GM19099 (cell line): ENCODE measurements at regions not wholly inside any gene's neighbourhood (a gene's known extent, or its start where the extent isn't known, plus 50 kb on each side); places are given as distances from the start of the nearest gene placed in this dataset.

ENCODE experiments used
- POLR2A ChIP-seq: IDR thresholded peaks from 3 replicates; pipeline ENCODE4 v1.6.1; 2011; ENCODE audit warnings: low read depth; ENCODE audit not compliant: insufficient read length; ENCODE audit errors: extremely low read depth

GRCh38 chr14:106459971-106460730, 933.8 kb downstream of the TMEM121 start:
- TF ChIP-seq POLR2A = no peak

- TF ChIP-seq POLR2A = no peak
Measured at GRCh38 chr14:106460916-106461315, 934.5 kb downstream of the TMEM121 start.

GRCh38 chr14:106487600-106487999, 961.2 kb downstream of the TMEM121 start:
- TF ChIP-seq POLR2A = no peak

GRCh38 chr14:106488291-106488690, 961.9 kb downstream of the TMEM121 start:
- no peak for TF ChIP-seq POLR2A

GRCh38 chr14:106489112-106489881, 962.9 kb downstream of the TMEM121 start:
- no peak for TF ChIP-seq POLR2A

- TF ChIP-seq POLR2A = no peak
Measured at GRCh38 chr14:106490442-106490841, 964.1 kb downstream of the TMEM121 start.

- no peak for TF ChIP-seq POLR2A
Measured at GRCh38 chr14:106491851-106492250, 965.5 kb downstream of the TMEM121 start.

- TF ChIP-seq POLR2A = no peak
Measured at GRCh38 chr14:106493962-106494823, 967.8 kb downstream of the TMEM121 start.

- no peak for TF ChIP-seq POLR2A
Measured at GRCh38 chr14:106500571-106500970, 974.2 kb downstream of the TMEM121 start.

- no peak for TF ChIP-seq POLR2A
Measured at GRCh38 chr14:106501898-106502297, 975.5 kb downstream of the TMEM121 start.

- TF ChIP-seq POLR2A = no peak
Measured at GRCh38 chr14:106505366-106505765, 979.0 kb downstream of the TMEM121 start.

GRCh38 chr14:106506881-106507305, 980.5 kb downstream of the TMEM121 start:
- TF ChIP-seq POLR2A = no peak

GRCh38 chr14:106507354-106507753, 981.0 kb downstream of the TMEM121 start:
- TF ChIP-seq POLR2A = no peak

- TF ChIP-seq POLR2A = no peak
Measured at GRCh38 chr14:106508216-106508615, 981.8 kb downstream of the TMEM121 start.

- TF ChIP-seq POLR2A = no peak
Measured at GRCh38 chr14:106509176-106509575, 982.8 kb downstream of the TMEM121 start.
